NOMO-1 treated with dmso at 0.1 percent for 144 hours (cell line): ENCODE measurements at regions not wholly inside any gene's neighbourhood (a gene's known extent, or its start where the extent isn't known, plus 50 kb on each side); places are given as distances from the start of the nearest gene placed in this dataset.

ENCODE experiments used
- DNase-seq: peaks from one replicate; lab custom pipeline; 2025; ENCODE audit not compliant: unreplicated experiment; lab: John Stamatoyannopoulos, UW

DNA sequence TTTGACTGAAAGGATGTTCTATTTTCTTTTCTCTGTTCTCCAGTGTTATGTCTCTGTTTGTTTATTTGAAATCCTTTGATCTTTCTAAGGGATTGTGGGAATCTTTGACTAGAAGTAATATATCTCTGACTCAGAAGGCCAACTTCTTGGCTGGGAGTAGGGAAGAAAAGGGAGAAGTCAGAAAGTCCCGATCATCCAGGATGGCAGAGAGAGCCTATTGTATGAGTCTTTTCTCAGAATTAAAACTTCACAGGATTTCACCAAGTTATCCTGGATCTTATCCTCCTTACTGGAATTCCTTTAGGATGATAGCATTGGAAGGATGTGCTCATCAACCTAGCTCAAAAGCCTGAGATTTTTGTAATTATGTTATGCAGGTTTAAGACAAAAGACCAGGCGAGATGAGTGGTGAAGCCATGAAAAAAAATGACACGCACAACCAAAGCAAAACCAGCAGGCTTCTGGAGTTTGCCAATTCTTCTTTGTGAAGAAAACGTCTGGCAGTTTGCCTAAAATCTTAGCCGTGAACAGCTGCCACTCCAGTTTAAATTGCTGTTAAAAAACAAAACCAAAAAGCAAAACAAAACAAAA is 383.6 kb upstream of the SMIM21 start:
- DNase-seq: no peak

DNA sequence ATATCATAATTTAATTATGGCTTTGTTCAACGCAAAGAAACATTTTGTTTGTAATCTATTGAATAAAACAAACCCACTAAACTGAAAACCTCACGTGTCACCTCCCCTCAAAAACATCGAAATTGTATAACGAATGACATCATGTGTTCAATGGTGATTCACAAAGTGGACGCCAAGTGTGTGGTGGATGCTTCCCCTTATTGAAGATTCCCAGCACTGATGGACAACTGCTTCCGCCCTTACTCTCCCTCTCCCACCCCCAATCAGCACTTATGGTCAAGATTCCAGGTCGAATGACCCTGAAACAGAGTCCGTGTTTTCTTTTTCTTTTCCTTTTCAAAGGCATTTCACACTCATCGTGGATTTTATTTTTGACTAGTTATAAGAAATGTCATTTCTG is 383.0 kb upstream of the SMIM21 start:
- DNase-seq: no peak

DNA sequence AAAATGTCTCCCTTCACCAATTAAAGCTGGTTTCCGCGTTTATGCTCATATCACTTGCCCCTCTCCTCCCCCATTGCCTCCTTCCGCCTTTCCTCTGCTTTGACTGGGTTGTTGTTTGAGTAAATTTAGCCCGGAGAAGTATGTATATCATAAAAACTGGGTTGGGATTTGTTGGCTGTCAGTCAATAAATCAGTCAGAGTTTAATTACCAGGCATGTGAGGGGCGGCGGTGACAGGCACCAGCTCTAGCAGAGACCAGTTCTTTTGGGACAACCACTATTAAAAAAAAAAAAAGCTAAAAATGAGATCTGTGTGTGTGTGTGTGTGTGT is 382.4 kb upstream of the SMIM21 start:
- DNase-seq: no peak

DNA sequence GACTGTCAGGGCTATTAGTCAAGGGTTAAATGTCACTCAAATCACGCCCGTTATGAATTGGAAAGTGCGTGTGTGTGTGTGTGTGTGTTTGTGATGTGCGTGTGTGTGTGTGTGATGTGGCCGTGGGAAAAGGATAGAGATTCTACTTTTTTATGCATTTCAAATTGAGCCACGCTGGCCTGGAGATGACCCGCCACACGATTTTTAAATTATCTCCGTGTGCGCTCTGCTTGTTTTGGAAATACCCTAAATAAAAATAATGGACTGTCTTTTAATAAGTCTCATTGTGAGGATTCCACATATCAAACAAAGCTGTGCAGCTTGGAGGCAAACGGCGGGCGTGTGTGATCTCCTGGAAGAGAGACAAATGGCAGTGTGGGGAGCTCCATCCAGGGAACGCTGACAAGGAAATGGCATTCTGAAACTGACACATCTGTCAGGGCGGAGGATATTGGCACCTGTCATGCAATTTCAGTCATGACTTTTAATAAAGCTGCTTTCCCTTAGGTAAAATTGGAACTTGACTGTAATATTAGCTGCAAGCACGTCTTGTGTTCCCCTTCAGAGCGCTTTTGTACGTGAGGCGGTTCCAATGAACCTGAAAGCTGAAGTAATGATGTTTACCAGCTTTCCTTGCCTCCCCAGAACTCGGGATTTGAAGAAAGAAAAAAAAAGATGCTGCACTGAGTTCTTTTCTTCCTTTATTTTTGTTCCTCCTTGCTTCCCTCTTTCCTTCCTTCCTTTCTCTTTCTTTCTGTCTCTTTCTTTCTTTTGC is 381.8 kb upstream of the SMIM21 start:
- no peak for DNase-seq

DNA sequence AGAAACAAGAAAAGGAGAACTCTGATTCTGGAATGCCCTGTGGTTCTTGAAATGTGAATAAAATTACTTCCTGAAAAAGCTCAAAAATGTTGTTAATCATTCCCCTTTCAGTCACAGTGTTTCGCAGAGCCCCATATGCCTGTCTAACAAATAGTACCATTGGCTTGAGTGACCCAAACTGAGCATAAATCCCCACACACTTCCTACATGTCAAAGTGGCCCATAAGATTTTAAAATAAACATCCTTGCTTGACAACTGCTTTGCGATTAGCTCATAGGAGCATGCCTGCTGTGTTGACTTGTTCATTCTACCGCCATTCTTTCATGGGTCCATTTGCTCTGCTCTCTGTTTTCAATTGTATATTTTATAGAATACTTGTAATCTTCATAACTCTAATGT is 377.8 kb upstream of the SMIM21 start:
- no peak for DNase-seq

DNA sequence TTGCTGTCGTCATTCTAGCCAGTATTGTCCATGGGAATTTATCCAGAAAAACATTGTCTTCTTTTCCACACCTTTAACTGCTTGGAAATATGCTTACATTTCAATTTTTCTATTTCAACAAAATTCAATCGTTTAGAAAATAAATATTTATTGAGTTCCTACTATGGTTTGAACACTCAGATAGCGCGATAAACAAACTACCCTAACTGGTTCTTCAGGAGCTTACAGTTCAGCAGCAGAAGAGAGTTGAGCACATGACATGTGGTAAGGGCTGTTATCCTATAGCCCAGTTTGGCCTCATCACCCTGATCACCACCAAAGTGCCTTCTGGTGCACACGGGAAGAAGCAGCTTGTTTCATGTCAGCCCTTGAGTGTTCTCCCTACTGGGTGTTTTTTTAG is 375.2 kb upstream of the SMIM21 start:
- no peak for DNase-seq

DNA sequence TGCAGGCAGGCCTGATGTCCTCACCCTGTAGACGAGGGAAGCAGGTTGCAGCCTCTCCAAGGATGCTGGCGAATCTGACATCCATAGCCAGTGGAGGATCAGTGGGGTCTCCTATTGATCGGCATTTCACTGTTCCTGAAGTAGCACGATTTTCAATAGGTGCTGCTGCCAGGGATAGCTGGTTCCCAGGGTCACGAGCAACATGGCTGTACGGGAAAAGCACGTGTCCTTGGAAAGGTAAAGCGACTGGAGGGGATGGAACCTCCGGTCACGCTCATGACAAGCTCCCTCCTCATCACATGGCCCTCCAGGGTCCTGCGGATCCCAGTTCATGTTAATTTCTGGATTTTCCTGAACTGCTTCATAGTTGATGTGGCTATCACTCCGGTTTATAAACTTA is 373.7 kb upstream of the SMIM21 start:
- DNase-seq: no peak

DNA sequence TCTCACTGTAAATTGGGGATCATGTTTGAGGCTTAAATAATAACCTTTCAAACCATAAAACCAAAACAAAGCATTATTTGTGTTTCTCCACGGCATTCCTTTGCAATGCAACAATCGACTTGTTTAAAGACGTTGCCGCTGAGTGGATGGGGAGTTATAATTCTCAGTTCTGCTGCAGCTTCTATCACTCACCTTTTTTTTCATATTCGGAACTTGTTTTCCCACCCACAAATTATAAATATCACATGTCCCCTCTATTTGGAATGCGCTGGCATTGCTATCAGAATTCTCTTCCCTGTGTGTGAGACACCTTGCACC is 372.8 kb upstream of the SMIM21 start:
- DNase-seq: no peak

DNA sequence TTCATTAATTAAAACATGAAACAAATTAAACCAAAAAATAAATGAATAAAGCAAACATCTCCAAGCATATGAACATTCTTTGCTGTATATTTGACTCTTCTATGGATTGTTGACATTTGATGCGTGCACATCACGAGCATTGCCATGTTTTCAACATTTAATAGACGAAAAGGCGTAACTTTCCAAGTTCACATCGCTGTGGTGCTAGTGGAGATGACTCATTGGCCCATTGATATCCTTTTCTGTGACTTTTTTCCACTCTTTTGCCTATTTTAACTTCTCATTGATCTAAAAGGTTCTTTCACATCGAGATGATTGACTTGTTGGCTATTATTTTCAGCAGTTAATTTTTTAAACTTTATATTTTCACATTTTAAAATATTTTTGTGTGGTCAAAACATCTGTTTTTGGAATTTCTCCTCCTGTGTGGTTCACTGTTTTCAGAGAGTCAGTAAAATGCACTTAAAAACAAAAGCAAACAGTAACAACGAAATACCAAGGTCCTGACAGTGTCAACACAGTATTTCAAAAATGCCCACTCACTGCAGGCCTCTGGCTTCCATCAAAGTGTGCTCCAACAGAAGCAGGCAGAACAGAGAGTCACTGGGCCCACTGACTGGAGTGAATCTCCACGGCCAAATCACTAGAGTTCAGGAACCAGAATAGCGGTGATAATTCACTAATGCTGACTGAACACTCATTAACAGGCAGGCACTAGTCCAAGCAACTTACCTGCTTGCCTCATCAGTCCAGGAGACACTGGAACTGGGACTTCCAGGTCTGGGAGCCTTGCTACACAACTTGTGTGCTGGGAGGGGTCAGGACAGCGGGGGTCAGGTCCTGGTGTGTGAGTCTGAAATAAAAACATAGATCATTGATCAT is 372.2 kb upstream of the SMIM21 start:
- no peak for DNase-seq

DNA sequence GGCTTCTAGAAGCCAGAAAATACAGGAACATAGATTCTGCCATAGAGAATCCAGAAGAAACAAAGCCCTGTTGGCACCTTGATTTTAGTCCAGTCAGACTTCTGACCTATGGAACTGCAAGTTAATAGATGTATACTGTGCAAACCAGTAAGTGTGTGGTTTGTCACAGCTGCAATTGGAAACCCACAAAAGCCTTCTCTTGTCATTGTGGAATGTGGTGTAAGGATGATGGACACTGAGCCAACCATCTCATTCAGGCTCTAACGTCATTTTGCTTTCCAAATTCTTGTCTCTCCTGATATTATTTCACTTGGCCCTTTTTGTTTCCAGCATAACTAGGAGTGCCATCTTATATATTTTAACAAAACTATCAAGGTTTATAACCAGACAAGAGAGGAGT is 369.5 kb upstream of the SMIM21 start:
- no peak for DNase-seq

DNA sequence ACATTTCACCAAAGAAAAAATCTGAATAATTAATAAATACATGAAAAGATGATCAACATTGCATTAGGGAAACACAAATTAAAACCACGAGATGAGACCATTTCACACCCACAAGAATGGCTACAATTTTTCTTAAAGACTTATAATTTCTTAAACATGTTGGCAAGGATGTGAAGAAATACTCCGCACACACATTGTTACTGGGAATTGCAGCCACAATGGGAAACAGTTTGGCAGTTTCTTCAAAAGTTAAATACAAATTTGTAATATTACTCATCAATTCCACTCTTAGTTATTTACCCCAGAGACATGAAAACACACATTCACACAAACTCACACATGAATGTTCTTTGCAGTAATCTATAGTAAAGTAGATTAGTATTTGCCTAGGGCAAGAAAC is 363.3 kb upstream of the SMIM21 start:
- no peak for DNase-seq

DNA sequence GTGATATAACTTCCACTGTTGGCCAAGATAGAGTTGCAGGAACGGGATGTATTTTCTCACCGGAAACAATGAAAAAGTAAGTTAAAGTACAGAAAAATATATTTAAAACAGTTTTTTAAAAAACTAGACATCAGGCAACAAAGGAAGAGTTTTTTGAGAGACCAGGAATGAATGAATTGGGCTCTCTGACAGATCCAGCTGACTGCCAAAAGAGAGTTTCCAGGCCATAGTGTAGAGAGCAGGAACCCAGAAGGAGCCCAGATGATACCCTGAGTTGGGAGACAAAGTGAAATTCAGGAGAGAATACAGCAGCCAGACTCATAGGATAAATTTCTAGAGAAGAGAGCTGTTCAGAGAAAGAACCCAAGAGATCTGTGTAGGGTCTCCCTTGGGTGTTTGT is 362.6 kb upstream of the SMIM21 start:
- DNase-seq: no peak

DNA sequence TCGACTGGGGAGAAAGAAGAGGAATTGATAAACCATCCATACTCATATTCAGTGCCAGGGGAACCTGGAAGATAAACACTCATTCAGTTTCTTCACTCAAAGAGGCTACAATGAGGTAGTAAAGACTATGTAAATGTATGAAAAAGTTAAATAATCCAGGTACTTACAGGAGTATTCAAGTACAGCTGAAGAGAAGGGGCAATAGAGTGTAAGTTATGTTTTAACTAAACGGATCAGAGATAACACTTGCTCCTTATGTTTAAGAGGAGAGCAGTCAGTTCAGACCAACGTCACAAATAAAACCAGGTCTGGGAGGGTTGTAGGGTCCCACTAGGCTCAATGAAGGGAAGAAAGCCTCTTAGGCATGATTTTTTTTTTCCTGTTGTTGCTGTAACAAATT is 358.3 kb upstream of the SMIM21 start:
- no peak for DNase-seq

DNA sequence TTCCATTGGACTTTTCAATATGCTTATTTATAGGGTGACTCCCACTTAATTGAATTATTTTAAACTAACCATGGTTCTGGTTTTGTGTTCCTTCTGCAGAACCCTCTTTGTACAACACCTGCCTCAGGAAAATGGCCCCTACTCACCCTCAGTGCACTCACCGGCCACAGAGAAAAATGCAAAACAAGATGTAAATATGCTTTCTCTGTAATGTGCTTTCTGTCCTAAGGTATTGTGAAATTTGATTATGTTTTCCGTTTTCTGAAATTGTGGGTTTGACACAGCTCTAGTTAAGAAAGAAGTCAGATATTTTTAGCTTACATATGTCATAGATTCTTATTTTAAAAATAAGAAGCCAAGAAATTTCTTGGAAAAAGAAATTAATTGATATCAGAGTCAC is 357.7 kb upstream of the SMIM21 start:
- DNase-seq: no peak

DNA sequence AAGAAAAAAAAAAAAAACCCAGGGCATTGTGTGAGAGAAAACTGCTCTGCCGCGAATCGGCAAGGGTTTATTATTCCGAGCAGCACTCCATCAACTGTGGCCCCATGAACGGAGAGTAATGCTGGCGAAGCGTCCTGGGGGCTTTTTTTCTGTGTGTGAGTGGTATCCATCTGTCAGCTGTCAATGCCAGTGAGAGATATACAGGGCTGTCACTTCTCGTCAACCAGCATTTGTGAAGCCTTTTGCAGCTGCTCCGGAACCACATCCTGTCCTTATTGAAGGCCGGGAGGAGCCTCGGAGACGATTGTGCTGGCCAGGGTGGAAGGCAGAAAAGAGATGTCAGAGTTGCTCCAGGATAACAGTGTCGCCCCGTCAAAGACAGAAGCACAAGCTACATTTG is 356.9 kb upstream of the SMIM21 start:
- no peak for DNase-seq

DNA sequence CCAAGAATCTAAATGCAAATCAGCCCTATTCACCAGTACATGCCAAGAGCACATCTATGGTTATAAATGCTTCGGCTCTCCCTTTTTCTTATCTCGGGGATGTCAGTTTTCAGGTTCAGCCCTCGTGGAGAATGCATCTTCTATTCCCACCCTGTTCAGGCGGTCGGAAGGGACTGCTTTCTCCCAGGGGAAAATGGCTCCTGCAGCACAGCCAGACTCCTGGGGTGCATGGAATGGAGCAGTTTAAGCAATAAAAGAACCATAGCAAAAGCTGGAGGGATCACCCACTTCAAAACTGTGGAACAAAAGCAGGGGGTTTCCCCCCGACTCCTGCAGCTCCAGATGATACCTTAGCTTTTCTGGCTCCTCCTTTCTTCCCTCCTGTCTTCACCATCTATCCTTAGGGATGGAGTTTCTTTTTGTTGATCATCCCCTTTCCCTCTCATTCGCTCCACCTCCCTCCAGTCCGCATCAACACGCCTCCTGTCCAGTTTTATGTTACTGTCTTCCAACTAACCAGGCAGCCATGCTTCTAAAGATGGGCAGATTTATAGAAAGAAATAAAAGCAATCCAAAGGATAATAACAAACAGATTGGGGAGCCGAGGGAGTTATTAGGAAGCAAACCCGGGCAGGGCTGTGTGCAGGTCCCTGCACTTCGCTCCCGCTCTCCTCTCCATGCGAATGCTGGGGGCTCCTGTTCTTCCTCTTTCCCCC is 356.2 kb upstream of the SMIM21 start:
- no peak for DNase-seq

DNA sequence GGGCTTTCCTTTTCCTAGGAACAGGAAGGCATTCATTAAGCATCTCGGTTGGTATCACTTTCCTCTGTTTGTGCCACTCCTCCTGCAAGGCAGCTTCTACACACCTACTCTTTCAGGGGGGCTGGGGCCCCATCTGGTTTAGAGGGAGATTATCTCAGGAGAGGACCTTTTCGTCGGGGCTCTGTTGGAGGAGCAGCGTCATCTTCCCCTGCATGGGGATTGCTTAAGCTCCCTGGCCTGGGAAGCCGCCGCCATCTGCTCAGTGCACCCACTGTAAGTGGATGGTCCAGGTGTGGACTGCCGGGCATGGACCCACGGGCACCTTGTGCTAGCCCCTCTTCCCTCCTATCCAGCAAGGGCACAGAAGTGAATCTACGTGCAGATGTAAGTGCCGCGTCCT is 355.3 kb upstream of the SMIM21 start:
- no peak for DNase-seq

DNA sequence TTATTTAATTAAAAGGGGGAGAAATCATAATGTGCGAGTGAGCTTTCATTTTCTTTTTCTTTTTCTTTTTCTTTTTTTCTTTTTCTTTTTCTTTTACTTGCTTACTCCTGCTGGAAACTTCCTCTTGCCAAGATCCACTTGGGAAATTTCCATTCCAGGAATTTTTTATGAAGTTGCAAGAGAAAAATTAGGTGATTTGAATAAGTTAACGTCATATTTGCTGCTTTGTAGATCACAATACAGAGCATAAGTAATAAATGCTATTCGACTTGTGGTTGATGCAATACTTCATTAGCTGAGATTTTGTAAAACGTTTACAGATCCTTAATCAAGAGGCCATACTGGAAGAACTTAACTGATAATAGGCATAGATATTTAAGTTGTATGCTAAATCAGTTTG is 354.7 kb upstream of the SMIM21 start:
- no peak for DNase-seq

DNA sequence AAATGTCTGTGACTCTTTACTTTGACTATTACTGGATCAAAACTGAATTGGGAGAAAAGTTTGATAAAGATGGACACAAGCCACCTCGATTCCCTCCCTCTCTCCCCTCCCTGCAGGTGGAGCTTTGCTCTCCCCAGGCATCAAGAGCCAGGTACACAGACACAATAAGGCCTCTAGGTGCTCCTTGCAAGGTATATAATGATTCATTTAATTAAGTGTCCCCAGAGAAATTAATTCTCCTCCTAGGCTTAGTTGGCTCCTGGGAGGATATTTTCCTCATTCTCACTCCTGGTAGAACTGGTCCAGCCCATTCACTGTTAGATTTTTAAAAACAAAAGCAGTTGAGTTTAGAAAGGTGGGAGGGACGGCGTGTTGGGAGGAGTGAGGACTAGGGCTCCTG is 352.4 kb upstream of the SMIM21 start:
- no peak for DNase-seq

DNA sequence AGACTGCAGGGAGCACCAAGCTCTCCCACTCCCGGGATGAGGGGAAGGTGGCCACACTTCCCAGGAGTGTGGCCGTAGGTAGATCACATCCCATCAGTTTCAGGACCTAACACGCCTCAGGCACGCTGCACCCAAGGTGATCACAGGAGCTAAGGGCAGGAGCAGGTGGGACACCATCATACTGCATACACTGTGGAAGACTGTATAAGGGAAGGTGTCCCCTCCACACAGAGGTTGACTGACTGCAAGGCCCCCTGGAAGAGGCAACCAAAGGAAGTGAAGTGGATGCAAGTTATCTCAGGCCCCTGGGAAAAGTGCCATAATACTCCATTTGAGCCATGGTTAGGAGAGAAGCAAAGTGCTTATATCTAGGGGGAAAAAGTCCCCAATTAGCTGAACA is 351.9 kb upstream of the SMIM21 start:
- DNase-seq: no peak

DNA sequence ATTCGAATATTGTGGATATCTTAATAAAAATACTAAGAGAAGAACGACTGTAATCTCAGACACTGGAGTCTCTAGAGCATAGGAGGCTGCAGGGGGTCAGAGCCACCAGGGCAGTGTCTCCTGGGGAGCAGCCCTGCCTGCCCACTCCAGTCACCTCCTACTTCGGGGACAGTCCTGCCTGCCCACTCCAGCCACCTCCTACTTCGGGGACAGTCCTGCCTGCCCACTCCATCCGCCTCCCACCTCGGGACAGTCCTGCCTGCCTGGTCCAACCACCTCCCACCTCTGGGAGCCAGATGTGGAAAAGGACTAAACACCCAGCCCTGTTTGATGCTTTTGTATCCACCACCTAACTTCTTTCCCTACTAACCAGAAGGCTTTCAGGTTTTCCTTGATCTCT is 350.1 kb upstream of the SMIM21 start:
- DNase-seq: no peak

DNA sequence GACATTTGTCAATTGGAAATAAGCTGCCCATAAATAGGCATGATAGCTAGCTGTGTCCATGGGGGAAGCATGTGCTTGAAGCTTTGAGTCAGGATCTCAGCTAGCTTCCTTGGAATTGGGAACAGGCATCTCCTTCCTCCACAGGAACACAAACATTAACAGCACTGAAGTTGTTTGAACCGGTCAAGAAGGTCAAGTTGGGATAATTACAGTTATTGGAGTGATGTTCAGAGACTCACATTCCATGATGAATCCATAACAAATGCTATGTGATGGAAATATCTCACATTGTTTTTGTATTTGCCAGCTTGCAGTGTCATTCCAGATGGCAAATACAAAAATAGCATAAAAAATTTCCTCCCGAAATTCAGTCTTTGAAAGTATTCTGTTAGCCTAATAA is 347.6 kb upstream of the SMIM21 start:
- DNase-seq: no peak
